ENCODE measurements at regions not wholly inside any gene's neighbourhood (a gene's known extent, or its start where the extent isn't known, plus 50 kb on each side); places are given as distances from the start of the nearest gene placed in this dataset.
"Not testable (repeated sequence)": the region's sequence is repeated elsewhere in the genome, so short reads cannot be mapped to it uniquely, and the experiment has no call there.

DNA sequence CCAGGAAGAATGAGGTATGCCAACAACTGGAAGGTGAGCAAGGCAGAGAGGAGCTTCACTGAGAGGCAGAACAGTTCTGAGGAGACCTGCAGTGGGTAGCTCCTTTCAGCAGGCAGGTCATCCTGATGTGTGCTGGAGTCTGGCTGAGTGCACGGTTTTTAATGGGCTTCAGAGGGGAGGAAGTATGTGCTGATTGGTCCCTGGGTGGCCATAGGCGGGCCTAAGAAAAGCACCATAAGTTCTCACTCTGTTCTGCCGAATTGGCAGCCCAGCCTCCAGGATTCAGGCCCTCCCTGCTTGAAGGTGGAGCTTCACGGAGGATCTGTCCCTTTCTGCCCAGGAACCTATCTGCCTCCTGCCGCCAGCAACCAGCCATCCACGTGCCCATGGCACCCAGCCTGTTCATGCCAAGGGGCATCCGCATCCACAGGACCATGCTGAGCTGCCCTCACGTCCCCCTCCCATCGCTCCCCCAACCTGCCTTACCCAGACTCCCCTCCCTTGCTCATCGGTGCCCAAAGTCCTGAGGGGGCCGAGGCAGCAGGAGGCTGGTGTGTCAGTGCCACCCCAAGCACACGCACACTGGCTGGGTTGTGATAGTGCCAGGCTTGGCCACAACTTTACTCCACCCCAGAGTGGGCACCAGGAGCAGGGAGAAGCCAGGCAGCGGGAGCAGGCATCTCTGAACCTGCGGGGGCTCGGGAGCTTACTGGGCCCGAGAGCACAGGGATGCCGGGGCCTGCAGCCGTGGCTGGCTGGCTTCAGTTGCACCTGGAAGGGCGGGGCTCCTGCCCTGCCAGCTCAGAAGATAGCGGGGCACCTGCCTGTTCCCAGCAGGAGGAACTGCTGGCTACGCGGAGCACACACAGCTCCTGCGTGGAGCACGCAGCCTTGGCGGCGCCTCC, 608.4 kb upstream of the FOXG1 start:
- DNase-seq = no peak

DNA sequence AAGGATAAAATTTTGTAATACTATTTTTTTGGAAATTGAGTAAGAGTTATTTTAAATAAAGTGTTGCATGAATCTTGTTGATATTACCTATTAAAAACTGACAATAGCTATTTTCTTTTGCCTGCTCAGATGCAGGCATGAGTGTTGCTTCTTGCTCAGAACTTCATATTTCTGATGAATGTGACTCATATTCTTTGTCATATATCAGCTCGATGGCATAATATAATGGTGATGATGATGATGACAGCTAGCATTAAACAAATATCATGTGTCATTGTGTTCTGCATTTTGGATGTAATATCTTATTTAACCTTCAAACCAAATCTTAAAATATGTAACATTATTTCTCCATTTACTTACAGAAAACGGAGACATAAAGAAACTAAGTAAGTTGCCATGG, 605.5 kb upstream of the FOXG1 start:
- DNase-seq = no peak

DNA sequence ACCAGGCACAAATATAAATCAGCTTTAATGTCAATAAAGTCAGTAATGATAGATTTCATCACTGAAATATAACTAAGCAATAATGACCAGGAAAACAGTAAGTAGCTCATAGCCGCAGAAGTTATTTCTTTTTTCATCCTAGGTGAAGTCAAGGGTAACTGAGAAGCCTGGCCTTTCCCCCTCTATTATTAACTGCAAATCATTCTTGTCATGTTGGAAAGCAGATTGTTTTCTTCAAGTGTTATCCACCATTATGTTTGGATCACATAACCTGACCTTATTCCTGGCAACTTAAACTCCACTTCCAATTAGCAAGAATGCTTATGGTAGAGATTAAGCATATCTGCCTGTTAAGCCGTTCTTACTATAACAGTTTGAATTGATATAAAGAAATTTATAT, 603.4 kb upstream of the FOXG1 start:
- DNase-seq = no peak

DNA sequence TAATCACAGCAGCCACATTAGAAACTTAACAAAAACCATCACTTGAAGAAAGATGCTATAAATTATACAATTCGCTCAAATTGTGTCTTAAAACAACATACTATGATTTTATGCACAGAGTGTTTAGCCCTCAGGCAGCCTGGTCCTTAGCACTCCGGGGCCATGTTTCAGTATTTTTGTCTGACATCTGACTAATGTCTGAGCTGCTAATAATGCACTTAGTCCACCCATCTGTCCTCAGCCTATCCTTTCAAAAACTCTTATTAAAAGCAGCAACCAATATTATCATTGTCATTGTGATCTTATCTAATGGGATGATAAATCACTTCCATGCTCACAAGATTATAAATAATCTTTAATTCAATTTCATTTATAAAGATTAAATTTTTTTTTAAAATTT, 602.7 kb upstream of the FOXG1 start:
- DNase-seq = no peak

DNA sequence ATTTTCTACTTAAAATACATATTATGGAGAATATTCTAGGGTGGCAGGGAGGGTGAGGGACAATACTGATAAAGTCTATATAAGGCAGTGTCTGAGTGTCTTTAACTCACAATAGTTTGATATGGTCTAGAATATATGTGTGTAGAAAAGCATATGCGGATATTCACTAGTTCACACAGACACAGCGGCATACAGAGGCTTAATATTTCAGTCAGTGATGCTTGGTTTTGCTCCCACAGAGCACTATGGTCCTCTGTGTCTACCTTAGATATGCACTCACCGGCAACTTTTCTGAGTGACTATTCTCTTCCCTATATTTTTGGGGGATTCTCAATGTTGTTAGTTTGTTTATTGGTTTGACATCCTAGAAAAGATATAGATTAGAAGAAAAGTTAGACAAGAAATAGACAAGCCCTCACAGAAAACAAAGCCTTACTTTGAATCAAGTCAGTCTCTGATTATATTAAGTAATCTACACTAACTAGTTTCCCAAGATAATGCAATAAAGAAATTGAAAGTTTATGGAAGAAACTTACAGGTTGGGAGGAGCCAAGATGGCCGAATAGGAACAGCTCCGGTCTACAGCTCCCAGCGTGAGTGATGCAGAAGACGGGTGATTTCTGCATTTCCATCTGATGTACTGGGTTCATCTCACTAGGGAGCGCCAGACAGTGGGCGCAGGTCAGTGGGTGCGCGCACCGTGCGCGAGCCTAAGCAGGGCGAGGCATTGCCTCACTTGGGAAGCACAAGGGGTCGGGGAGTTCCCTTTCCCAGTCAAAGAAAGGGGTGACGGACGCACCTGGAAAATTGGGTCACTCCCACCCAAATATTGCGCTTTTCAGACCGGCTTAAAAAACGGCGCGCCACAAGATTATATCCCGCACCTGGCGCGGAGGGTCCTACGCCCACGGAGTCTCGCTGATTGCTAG, 578.4 kb upstream of the FOXG1 start:
- not testable (repeated sequence) for DNase-seq

DNA sequence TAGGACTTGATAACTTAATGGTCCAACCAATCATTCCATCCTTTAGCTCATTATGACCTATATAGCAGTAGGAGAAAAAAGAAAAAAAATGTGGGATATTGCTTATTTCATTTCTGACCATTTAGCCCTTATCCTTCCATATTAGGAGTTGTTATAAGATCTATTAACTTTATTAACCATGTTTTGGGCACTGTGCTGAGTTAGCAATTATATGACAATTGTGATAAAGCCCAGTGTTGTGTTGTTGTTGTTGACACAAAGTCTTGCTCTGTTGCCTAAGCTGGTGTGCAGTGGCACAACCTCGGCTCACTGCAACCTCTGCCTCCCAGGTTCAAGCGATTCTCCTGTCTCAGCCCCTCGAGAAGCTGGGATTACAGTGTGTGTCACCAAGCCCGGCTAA, 569.7 kb upstream of the FOXG1 start:
- DNase-seq = no peak

DNA sequence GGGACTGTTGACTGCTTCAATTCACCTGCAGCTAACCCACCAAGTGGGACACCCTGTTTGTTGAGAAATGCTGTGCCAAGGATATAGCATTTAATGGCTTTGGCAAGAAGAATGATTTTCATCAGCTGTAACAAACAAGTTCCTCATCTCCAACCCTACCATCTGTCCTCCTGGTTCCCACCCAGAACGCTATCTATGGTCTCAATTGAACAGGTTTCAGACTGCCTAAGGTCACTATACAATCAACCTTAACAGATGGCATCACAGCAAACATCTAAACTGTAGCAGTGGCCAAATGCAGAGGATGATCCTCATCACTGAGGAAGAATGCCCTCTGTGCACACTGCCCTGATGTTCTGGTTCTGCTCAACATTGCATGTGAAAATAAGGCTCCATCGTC, 546.2 kb upstream of the FOXG1 start:
- no peak for DNase-seq

DNA sequence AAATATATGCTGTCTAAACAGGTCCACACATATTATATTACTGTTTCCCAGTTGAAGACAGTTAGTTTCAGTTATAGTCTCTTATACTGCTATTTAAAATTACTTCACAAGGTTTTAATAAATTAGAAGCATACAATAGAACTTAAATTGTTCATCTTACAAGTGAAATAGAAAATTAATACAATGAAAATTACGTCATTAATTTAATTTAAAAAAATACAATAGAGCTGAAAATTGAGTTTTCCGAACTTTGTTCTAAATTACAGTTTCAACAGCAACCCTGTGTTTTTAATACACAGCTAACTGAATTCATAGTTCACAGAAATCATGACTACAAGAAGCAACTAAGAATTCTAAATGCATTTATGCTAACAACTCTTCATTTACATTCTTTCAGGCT, 525.7 kb upstream of the FOXG1 start:
- no peak for DNase-seq

DNA sequence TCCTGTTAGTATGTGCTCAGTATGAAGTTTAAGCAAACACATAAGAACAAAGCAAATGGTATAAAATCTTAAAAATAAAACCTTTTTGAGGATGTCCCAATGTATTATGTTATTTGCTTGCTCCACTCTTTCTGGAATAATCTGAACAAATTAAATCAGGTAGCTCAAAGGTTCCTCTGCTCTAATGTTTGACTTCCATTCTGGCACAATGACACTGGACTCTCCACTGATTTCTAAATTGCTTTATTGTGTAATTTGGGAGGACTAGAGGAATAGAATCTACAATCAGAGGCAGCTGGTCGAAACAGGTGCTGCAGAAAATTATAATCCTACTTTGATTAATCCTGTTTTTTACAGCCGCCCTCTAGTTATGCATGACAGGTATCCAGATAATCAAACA, 523.7 kb upstream of the FOXG1 start:
- DNase-seq = no peak

DNA sequence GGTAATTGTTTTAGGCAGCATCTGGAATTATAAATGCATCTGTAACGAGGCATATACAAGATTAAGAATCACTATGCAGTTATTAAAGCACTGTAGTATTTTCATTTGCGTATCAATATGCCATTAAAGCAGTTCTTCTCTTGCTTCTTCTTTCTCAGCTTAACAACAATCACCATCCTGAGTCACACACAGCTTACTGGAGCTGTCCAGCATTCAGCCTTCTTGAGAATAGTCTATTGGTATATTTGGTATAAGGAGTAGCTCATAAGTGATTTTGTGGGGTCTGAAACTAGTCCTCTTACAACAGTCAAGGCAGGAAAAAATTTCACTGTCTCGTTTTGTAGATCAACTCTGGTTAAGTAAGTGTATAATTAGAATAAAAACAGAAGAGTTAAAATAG, 523.0 kb upstream of the FOXG1 start:
- DNase-seq = no peak

DNA sequence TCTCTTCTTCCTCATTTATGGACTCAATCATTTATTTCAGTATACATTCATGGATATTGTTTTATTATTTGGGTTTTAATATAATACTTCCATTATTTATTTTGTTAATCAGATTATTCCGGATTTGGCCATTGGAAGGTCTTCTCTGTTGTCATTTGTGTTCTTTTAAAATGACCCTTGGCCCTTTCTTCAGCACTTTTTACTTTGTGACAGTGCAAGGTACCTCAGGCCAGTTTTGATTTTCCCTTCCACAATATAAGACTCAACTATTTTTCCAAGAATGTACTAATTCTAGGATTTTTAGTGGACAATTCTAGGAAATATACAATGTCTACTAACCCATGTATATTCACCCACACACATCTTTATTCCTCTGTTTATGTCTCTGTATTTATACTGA, 521.4 kb upstream of the FOXG1 start:
- DNase-seq = no peak

DNA sequence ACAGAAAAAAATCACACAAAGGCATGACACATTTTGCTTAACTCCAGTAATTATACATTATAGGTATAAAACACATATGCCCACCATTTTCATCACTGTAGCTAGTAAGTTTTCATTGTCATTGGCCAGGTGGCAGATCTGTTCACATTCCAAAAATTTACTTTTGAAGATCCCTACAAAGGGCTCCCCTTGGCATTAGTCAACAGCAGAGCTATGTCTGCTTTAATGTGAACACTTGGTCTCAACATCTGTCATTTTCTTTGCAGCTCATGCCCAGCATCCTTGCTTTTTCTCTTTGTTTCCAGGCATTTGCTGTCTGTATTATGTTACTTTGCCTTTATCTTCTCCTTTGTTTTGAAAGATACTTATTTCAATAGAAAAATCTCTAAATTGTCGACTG, 519.1 kb upstream of the FOXG1 start:
- DNase-seq = no peak

DNA sequence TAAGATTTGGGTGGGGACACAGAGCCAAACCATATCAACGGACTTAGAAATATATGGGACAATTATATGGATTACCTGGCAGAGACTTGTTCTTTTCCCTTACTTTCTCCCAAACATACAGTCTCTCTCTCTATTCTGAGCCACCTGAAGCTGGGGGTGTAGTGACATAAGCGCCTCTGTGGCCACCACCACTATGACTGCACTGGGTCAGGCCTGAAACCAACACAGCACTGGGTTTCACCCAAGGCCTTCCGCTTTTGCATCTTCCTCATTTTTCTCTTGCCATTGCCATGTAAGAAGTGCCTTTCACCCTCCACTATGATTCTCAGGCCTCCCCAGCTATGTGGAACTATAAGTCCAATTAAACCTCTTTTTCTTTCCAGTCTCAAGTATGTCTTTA, 514.5 kb upstream of the FOXG1 start:
- DNase-seq = not testable (repeated sequence)

DNA sequence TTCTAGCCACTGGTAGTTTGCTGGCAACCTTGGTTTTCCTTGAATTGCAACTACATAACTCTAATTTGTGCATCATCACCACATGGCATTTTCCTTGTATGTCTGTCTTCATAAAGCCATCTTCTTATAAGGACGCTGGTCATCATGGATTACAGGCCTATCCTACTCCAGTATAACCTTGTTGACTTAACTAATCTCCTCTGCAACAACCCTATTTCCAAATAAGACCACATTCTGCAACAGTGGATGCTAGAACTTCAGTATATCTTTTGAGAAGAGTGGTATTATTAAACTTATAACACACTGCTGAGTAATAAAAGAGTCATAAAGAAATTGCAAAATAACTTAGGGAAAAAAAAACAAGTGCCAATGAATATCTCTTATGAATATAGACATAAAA, 511.8 kb upstream of the FOXG1 start:
- DNase-seq = no peak

DNA sequence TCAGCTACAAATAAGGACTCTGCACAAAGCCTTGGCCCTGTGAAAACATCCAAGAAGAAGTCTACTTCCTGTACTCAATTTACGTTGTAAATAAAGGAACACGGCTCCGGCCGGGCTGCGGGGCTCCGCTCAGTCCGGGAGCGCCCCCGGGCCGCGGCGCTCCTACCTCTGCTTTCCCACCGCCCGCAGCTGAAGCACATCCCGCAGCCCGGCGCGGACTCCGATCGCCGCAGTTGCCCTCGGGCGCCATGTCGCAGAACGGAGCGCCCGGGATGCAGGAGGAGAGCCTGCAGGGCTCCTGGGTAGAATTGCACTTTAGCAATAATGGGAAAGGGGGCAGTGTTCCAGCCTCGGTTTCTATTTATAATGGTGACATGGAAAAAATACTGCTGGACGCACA, 502.3 kb upstream of the FOXG1 start:
- no peak for DNase-seq

DNA sequence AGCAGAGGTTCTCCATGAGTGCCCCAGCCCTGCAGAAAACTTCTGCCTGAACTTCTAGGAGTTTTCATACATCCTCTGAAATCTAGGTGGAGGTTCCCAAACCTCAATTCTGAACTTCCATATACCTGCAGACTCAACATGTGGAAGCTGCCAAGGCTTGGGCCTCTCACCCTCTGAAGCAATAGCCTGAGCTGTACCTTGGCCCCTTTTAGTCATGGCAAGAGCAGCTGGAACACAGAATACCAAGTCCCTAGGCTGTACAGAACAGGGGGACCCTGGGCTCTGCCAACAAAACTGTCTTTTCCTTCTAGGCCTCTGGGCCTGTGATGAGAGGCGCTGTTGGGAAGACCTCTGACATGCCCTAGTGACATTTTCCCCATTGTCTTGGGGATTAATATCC, 494.3 kb upstream of the FOXG1 start:
- DNase-seq = no peak

DNA sequence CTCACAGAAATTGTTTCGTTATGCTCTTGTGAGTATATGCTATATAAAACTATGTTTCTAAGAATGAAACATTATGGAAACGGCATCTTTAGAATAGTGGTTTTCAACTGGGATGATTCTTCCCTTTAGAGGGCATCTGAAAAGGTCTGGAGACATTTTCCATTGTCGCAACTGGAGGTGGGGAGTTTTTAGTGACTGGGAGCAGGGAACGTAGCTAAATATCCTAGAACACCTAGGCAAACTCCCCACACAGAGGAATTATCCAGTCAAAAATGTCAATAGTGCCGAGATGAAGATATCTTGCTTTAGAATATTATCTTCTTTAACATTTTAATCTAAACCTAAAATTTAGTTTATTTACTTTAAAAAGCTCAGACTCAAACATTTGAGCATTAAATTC, 486.1 kb upstream of the FOXG1 start:
- no peak for DNase-seq

DNA sequence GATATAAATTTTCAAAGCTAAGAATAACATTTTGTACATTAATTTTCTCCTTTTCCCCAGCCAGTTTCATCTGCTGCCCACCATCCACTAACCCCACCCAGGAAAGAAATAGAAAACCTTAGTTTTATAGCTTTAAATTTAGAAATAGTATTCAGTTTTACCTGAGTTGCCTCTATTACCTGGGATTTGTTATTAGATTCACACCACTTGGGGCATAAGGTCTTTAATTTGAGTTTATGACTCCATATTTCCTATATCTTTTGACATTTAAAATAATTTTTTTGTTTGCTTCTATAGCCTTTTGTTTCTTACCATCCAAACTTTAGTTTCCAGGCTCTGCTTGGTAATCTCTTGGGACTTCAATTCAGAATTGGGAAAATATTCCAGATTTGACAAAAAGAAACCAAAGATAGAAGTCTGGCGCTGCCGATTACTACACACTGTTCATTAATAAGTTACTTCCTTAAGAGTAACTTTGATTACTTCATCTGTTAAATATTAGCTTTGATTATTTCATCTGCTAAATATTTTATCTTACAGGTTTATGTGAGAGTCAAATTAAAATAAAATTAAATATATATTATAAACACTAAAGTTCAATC, 485.5 kb upstream of the FOXG1 start:
- no peak for DNase-seq

DNA sequence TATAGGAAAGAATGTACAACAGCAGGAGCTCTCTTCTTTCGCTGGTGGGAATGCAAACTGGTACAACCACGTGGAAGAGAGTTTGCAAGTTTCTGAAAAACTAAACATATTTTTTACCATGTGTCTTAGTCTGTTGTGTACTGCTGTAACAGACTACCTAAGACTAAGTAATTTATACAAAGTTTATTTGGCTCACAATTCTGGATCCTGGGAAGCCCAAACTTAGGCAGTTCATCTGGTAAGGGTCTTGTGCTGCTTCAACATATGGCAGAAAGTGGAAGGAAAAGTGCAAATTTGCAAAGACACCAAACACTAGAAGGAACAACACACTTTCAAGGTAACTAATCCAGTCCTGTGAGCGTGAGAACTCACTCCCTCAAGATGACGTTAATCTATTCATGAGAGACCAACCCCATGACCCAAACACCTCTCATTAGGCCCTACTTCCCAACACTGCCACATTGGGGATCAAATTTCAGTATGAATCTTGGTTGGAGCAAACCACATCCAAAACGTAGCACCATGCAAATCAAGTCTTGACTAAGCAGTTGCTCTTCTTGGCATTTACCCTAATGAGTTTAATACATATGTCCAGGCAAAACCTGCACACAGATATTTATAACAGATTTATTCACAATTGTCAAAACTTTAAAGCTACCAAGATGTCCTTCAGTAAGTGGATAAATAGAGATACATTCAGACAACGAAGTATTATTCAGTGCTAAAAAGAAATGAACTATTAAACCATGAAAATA, 481.9 kb upstream of the FOXG1 start:
- DNase-seq = no peak

DNA sequence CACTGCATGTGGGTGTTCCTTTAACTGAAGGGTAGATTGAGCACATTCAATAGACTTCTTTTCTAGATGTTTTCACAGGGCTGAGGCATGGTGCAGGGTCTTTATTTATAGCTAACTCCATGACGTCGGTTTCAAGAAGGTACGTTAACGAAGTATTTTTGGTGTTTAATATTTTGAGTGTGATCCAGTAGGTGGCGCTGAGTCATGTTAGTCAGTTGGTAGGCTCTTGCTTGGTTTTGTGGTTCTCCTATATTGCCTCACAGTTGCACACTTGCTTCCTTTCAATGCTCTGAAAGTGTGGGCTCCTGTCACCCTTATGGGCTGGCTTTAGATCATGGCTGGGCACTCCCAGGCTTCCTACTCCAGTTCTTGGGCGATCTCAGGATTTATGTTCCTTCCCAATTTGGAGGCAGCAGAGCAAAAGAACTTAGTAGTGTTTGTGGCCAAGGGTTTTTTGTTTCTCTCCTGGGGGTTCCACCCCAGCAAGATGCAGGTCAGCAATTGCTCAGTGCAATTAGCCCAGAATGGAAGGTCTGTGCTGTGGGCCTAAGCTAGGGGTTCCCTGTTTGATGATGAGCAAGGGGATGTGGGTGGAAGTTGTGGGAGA, 471.6 kb upstream of the FOXG1 start:
- no peak for DNase-seq

DNA sequence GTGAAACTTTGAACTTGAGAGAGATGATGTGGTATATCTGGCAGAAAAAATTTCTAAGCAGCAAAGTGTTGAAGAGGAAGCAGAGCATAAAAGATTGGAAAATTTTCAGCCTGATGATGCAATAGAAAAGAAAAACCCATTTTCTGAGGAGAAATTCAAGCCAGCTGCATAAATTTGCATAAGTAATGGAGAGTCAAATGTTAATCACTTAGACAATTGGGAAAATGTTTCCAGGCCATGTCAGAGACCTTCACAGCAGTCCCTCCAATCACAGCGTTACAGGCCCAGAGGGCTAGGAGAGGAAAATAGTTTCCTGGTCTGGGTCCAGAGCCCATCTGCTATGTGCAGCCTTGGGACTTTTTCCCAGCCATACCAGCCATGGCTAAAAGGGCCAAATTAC, 469.0 kb upstream of the FOXG1 start:
- no peak for DNase-seq

DNA sequence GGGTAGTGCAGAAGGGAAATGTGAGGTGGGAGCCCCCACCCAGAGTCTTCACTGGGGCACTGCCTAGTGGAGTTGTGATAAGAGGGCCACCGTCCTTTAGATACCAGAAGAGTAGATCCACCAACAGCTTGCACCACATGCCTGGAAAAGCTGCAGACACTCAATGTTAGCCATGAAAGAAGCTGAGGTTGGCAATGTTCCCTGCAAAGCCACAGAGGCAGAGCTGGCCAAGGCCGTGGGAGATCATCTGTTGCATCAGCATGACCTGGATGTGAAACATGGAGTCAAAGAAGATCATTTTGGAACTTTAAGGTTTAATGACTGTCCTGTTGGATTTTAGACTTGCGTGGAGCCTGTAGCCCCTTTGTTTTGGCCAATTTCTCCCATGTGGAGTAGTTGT, 468.4 kb upstream of the FOXG1 start:
- no peak for DNase-seq

DNA sequence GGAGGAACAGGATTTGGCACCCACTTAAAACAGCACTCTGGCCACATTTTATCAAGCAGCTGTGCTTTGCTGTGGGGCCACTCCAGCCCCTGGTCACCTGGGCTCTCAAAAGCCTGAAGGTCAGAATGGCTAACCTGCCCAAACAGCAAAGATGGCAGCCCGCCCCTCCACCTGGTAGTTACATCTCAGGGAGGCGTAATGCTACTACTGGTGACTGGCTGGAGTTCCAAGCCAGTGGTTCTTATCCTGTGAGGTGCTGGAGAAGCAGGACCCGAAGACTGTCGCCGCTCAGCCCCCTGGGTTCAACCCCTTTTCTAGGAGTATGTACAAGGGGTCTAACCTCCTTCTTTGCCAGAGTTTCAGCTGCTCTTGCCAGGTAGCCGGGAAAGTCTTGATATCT, 467.4 kb upstream of the FOXG1 start:
- DNase-seq = no peak

All from stimulated activated CD4-positive, alpha-beta T cell treated with anti-CD3 and anti-CD28 coated beads, Interleukin-15, amount 100 ng/mL, for 24 hours (primary cell).